Colonic mucosa (tissue), 4 donors: ENCODE measurements at regions not wholly inside any gene's neighbourhood (a gene's known extent, or its start where the extent isn't known, plus 50 kb on each side); places are given as distances from the start of the nearest gene placed in this dataset.

Source experiments
- DNase-seq: peaks from one replicate; pipeline ENCODE4 v3.0.0-alpha.2; 2020
- H3K27ac ChIP-seq: fragments of 200-600 bp; one replicate; pipeline ENCODE4 v1.8.0; 2021
- H3K27me3 ChIP-seq: fragments of 200-600 bp; one replicate; pipeline ENCODE4 v1.8.0; 2021
- H3K36me3 ChIP-seq: fragments of 200-600 bp; one replicate; pipeline ENCODE4 v1.8.0; 2021
- H3K4me1 ChIP-seq: fragments of 200-600 bp; one replicate; pipeline ENCODE4 v1.8.0; 2021; ENCODE audit warnings: mild to moderate bottlenecking
- H3K4me3 ChIP-seq: fragments of 200-600 bp; one replicate; pipeline ENCODE4 v1.8.0; 2021
- H3K9ac ChIP-seq, 2 donors: one replicate each; pipeline ENCODE4 v1.7.0; 2013; ENCODE audit warnings: control low read depth in 2 of 2, low read depth in 2 of 2, low read length in 2 of 2
- H3K9me3 ChIP-seq: fragments of 200-600 bp; one replicate; pipeline ENCODE4 v1.8.0; 2021
- CTCF ChIP-seq: fragments of 200-600 bp; IDR thresholded peaks from one replicate; pipeline ENCODE4 v1.8.0; 2022; ENCODE audit warnings: antibody characterized with exemption, mild to moderate bottlenecking
- intact Hi-C: fragments of 100-400 bp; cut with DNase I; formaldehyde crosslinking; loops from one replicate; pipeline ENCODE4 v1.14.1; 2022
- donor health status: healthy.
- donor health status: DM: no; HTN: no; CAD: no.
- donor health status: DM: no; HTN: no; CAD: no.

GRCh38 chr2:18913512-18913911 is 324.1 kb upstream of the NT5C1B start:
- Histone ChIP-seq H3K4me1 (no peaks in the 10 kb centered on the region), H3K36me3 (no peaks in the 10 kb centered on the region), H3K27me3 (no peaks in the 10 kb centered on the region), H3K4me3 (no peak overlapping the region), H3K9ac (no peak overlapping the region), H3K9me3 (no peaks in the 10 kb centered on the region), H3K27ac (no peak overlapping the region)
- TF ChIP-seq CTCF: no peak
- intact Hi-C loops: no loop called here
- DNase-seq: no peak

- H3K9ac ChIP-seq: no peak overlapping the region
- H3K27ac ChIP-seq: no peak overlapping the region
- no peaks in the 10 kb centered on the region for H3K36me3 ChIP-seq
- DNase-seq: no peak
- H3K4me1 ChIP-seq: no peaks in the 10 kb centered on the region
- intact Hi-C loops: no loop called here
- no peaks in the 10 kb centered on the region for H3K27me3 ChIP-seq
- no peak overlapping the region for H3K4me3 ChIP-seq
- H3K9me3 ChIP-seq: no peaks in the 10 kb centered on the region
- no peak for TF ChIP-seq CTCF
Measured at GRCh38 chr2:18912225-18912888, 323.0 kb upstream of the NT5C1B start.

GRCh38 chr2:18911416-18911815 is 322.0 kb upstream of the NT5C1B start:
- intact Hi-C loops: no loop called here
- no peak overlapping the region for H3K4me3 ChIP-seq
- H3K27ac ChIP-seq: no peak overlapping the region
- no peaks in the 10 kb centered on the region for H3K9me3 ChIP-seq
- no peak overlapping the region for H3K9ac ChIP-seq
- H3K36me3 ChIP-seq: no peaks in the 10 kb centered on the region
- no peak for TF ChIP-seq CTCF
- H3K27me3 ChIP-seq: no peaks in the 10 kb centered on the region
- no peak for DNase-seq
- H3K4me1 ChIP-seq: no peaks in the 10 kb centered on the region

- Histone ChIP-seq H3K4me3 (no peak overlapping the region), H3K27me3 (no peaks in the 10 kb centered on the region), H3K9me3 (no peaks in the 10 kb centered on the region), H3K36me3 (no peaks in the 10 kb centered on the region), H3K9ac (no peak overlapping the region), H3K4me1 (no peaks in the 10 kb centered on the region), H3K27ac (no peak overlapping the region)
- no peak for TF ChIP-seq CTCF
- no peak for DNase-seq
- intact Hi-C loops: no loop called here
Measured at GRCh38 chr2:18910843-18911242, 321.5 kb upstream of the NT5C1B start.

GRCh38 chr2:18907937-18908336 is 318.6 kb upstream of the NT5C1B start:
- Histone ChIP-seq H3K36me3 (no peaks in the 10 kb centered on the region), H3K27me3 (no peaks in the 10 kb centered on the region), H3K9ac (no peak overlapping the region), H3K27ac (no peak overlapping the region), H3K4me3 (no peak overlapping the region), H3K9me3 (no peaks in the 10 kb centered on the region), H3K4me1 (no peaks in the 10 kb centered on the region)
- no peak for TF ChIP-seq CTCF
- no peak for DNase-seq
- intact Hi-C loops: no loop called here
